Right kidney (tissue), 1 donor: ENCODE measurements at regions not wholly inside any gene's neighbourhood (a gene's known extent, or its start where the extent isn't known, plus 50 kb on each side); places are given as distances from the start of the nearest gene placed in this dataset.

Experiments
- DNase-seq: peaks from one replicate; pipeline ENCODE4 v3.0.0-alpha.2; 2016

DNA sequence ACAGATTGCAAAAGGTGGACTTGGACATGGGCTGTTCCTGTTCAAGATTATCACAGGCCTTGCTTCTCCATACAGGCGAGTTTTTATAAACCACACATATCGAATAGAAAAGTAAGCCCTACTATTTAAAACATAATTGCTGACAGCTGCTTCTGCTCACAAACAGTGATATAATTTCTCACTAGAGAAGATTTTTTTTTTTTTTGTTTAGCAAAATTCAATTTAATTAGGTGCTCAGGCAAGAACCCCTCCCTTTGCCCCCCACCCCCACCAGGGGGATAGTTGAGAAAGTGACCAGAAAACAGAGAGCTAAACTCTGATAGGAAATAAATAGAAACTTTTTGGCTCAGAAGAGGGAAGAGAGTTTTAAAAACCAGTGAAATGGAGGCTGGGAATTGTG, 132.8 kb upstream of the CRY1 start:
- no peak for DNase-seq

DNA sequence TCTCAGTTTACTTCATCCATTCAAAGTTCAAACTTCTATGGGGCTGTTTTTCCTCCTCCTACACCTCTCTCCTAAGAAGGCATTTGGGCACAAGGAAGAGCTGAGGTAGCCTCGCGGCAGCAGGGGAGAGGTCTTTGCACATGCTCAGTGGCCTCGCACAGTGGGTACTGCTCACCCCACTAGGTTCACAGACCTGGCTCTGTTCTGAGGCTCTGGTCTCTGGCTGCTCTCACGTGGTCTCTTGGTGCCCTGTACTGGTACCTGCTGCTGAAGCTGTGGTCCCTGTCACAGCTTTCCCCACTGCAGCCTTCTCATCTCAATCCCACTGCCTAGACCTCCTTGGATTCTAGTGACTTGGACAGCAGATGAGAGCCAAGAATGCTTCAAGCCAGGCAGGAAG, 134.7 kb upstream of the CRY1 start:
- DNase-seq = no peak

DNA sequence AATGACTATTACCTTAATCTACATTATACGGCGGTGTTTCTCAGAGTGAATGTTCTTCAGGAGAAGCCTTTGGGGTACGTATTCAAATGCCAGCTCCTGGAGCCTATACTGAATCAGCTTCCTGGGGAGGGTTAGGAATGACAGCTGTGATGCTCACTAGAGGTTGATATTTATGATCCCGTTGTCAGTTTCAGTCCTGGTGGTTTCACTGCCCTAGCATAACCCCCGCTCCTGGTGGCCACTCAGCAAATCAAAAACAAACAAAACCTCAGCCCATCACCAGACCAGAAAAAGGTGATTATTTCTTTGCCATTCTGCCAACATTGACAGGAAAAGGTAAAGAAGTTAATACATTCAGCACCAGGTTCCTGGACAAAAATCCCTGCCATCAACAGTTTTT, 136.5 kb upstream of the CRY1 start:
- no peak for DNase-seq

DNA sequence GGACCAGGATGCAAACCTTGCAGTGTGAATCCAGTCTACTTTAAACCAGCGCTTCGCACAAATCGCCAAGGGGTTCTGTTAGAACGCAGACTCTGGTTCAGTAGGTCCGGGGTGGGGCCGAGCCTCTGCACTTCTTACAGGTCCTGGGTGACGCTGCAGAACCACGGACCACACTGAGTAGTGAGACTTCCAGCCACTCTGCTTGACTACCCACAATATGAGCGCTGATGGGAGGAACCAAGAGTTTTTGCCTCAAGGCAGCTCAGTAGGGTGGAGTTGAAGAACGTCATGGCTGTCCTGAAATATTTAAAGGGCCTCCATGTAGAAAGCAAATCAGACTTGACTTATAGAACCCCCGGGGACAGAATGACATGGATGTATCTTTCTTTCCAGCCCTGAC, 138.0 kb upstream of the CRY1 start:
- no peak for DNase-seq

DNA sequence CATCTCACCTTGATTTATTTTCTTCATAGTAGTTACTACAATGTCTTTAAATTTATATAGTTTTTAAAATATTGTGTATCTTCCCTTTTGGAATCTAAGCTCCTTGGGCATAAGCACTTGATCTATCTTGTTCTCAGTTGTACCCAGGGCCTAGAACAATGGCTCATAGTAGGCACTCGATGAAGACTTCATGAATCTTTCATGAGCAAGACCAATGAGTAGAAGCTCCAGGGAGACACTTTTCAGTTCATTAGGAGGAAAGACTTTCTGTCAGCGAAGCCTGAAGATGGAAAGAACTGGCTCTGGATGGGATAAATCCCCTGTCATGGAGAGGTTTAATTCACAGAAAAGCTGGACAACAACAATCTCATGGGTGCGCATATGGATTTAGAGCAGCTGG, 140.2 kb upstream of the CRY1 start:
- DNase-seq = no peak

DNA sequence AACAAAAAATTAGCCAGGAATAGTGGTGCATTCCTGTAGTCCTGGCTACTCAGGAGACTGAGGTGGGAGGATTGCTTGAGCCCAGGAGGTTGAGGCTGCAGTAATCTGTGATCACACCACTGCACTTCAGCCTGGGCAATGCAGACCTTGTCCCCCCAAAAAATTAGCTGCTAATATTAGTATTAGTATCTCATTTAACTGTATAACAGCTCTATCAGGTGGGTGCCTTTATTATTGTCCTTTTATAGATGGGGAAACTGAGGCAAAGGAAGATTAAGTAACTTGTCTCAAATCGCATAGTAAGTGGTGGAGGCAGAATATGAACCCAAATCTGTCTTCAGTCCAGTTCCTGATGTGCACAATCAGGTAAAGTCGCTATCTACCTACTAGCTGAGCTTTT, 142.3 kb upstream of the CRY1 start:
- DNase-seq = no peak

DNA sequence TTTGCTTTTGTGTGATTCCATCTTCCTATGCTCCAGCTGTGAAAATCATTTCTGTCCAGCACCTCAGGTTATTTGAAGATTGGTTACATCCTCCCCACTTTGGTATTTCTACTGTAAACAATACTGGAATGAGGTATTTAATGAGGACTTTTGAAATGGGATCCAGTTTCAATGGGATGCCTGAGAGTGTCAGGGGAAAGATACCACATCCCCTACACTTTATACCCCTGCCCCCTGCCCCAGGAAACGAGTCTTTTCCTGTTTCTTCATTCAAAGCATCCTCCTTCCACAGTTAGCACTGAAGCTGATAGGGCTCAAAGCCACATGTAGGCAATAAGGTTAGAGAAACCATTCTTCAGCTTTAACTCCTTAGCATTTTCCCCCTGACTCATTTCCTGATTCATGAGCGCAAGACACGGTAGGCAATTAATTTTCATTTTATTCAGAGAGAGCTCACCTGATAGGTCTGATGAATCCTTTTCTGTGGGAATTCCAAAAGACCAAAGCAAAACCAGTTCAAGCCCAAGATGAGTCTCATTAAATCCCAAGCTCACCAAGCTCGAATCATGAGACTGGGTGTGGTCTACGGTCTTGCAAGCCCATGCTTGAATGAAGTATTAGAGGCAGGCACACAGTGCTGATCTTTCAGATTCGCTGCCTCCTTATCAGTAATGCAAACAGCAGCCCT, 143.6 kb upstream of the CRY1 start:
- DNase-seq = no peak

DNA sequence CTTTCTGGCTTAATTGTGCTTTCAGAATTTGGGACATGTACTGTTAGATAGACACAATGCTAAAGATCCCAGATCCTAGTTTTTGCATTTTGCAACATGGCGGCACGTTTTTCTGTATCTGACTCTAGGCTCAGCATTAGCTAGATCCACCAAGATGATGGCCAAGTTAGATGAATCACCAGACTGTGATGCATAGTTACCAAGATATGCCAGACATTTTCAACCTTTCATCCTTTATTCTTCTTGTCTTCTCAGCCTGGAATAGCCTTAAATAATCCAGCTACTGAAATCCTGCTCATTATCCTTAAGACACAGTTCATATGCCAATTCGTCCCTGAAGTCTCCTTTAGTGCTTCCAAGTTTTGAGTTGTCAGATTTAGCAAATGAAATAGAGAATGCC, 144.9 kb upstream of the CRY1 start:
- DNase-seq = no peak

DNA sequence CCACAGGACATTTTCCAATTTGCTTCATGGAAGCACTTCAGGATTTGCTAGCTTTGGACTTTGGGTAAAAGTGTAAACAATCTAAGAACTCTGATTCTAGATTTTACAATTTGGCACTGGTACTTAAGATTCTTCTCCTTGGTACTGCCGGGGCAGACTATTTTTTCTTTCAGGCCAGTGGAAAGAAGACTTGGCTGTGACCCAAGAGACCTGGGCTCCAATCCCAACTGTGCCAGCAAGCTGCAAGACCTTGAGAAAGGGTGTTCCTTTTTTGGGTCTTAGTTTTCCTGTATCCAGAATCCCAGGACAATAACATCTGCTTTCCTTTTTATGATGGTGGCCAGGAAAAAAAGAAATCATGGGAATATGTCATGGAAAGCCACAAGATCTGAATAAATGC, 148.1 kb upstream of the CRY1 start:
- DNase-seq = no peak

DNA sequence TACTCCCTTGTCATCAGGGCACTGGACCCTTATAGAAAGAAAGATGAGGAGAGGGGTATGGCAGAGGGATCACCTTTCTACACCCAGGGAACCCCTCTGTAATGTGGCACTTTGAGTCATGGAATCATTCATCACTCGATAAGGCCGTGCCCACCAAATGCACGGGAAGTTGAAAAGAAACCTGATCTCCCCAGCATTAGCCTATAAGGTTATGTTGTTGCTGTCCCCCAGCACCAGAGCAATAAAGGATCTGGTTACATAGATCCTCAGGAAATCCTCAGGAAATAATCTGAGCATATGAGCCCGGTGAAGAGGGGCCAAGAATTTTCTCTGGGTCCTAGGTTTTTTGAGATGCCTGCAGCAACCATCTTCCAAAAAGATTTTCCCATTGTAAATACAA, 148.8 kb upstream of the CRY1 start:
- DNase-seq = no peak

DNA sequence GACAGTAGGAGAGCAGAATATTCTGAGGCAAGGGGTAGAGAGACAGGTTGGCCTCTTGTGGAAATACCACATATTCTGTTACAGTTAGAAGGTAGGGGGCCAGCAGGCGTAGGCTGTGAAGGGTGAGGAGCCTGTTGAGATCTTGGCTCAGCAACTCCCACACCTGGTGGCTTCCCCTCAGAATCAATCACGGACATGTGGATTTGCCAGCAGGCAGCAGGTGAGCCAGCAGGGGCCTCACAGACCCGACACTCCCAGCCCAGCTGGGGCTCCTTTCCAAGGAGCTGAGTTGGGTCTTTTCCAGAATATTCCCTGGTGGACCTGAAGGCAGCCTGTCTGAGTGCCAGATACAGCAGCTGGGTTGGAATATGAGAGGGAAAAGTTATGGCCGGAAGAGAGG, 150.0 kb upstream of the CRY1 start:
- no peak for DNase-seq

DNA sequence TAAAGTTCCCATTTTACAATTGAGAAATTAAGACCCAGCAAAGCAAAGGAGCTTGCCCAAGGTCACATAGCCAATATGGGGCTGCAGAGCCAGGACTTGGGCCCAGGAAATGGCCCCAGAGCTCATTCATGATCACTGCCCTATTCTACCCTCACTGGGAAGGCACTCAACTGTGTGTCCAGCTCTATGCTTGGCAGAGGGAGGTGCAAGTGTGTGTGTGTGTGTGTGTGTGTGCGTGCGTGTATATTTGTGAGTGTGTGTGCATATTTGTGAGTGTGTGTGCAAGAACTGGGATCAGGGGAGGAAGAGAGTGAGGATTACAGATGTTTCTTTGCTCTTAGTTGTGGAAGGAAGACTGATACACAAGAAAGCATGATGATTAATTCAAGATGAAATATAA, 151.2 kb upstream of the CRY1 start:
- no peak for DNase-seq

DNA sequence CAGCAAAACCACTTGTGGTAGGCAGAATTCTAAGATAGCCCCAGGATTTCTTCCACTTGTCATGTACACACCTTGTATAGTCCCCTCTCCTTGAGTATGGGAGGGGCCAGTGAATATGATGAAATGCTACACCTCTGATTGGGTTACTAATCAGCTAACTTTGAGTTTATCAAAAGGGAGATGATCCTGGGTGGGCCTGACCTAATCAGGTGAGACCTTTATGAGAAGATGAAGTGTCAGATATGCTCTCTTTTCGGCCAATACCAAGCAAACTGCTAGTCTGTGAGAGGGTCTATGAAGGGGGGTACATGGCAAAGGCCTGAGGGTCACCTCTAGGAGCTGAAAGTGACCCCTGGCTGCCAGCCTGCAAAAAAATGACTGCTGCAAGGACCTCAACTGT, 154.3 kb upstream of the CRY1 start:
- no peak for DNase-seq

DNA sequence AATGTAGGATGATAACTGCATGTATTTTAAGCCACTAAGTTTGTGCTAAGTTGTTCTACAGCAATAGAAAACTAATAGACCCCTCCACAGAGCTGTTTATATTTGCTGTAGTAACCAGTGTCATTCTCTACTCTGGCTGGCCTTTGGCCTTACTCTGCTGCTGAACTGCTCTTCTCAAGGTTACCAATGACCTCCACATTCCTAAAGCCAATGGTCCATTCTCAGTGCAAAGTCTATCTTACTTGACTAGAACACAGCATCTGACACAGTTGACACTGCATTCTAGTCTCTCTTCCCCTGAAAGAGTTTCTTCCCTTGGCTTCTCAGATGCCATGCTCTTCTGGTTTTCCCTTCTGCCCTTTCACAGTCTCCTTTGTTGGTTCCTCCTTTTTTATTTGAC, 154.8 kb upstream of the CRY1 start:
- no peak for DNase-seq

DNA sequence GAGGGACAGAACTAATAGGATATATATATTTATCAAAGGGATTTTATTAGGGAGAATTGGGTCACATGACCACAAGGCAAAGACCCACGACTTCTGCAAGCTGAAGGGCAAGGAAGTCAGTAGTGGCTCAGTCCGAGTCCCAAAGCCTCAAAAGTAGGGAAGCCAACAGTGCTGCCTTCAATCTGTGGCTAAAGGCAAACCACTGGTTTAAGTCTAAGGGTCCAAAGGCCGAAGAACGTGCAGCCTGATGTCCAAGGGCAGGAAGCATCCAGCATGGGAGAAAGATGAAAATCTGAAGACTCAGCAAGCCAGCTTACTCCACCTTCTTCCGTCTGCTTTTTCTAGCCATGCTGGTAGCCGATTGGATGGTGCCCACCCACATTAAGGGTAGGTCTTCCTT, 157.9 kb upstream of the CRY1 start:
- DNase-seq = no peak

DNA sequence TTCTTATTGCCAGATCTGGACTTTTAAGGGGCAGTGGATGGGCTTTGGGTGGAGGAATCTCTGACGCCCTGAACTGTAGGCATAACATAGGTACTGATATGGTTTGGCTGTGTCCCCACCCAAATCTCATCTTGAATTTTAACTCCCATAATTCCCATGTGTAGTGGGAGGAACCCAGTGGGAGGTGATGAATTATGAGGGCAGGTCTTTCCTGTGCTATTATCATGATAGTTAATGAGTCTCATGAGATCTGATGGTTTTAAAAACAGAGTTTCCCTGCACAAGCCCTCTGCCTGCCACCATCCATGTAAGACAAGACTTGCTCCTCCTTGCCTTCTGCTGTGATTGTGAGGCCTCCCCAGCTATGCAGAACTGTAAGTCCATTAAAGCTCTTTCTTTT, 160.0 kb upstream of the CRY1 start:
- DNase-seq = no peak

DNA sequence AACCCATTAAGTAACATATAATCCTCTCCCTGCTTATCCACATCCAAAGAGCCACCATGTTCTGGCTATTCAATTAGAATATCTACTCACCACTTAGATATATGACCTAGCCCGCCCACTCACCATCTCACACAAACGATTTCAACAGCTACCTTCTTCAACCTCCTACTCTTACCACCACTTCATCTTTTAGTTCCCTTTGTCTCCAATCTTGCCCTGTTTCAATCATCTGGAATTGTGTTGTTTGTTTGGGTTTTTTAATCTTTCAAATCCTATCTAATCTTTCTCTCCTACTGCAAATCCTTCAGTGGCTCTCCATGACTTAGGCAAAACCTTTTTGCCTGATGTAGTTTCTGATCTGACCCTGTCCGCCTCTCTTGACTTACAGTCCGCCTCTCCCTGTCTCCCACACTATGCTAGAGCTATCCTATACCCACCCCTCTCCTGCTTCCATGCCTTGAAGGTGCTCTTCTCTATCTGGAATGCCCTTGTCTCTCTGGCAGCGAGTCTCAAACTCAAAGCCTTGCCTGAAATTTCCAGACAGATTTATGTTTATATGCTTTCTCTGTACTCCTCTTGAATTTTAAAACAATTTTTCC, 161.0 kb upstream of the CRY1 start:
- no peak for DNase-seq

DNA sequence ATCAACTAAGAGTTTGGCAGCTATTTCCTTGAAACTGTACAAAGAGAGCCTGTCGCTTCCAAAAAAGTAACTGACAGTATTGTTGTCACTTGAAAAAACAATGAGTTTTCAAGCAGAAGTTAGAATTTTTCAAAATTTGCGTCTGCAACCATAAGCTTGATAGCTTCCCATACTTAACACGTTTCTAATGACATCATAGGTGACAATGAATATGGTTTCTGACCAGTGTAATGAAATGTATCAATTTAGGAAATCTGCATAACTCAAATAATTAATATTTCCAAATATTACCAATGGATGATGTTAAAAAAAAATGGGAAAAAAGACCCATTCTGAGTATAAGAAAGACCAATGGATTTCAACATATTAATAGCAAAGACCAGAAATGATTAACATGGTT, 165.4 kb upstream of the CRY1 start:
- DNase-seq = no peak

DNA sequence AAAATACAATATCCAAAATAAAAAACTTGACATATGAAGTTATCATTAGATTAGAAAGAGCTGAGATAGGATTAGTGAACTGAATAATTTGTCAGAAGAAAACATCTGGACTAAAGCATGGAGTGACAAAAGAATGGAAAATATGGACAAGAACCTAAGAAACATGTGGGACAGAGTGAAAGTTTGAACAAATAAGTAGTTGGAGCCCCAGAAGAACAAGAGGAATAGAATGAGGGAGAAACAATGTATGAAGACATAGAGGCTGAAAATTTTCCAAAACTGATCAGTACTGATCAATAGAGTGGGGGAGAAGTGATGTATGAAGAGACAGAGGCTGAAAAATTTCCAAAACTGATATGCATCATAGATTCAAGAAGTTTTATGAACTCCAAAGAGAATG, 170.6 kb upstream of the CRY1 start:
- no peak for DNase-seq

DNA sequence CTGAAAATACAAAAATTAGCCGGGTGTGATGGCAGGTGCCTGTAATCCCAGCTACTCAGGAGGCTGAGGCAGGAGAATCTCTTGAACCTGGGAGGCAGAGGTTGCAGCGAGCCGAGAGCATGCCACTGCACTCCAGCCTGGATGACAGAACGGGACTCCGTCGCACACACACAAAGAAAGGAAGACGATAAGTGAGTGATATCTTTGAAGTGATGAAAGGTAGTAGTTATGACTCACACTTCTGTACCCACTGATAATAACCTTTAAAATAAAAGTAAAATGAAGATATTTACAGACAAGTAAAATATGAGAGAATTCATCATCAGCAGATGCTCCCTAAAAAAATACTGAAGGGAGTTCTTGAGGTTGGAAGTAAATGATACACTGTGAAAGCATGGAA, 171.3 kb upstream of the CRY1 start:
- DNase-seq = no peak

DNA sequence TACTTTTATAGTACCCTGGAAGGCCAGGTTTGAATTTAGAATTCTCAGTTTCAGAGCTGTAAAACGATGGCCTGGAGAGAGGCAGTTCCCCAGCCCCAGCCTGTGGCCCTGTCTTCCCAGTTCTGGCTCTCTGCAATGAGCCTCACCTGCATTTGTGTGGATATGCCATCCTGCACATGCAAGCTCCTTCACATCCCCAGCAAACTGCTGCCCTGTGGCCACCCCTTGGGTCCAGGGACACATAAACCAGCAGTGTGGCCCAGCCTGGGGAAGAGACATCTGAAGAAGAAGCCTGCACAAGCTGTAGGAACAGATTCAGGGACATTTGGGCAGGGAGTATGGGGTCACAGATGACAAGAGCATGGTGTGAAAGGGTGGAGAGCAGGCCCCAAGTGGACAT, 174.3 kb upstream of the CRY1 start:
- DNase-seq = no peak

DNA sequence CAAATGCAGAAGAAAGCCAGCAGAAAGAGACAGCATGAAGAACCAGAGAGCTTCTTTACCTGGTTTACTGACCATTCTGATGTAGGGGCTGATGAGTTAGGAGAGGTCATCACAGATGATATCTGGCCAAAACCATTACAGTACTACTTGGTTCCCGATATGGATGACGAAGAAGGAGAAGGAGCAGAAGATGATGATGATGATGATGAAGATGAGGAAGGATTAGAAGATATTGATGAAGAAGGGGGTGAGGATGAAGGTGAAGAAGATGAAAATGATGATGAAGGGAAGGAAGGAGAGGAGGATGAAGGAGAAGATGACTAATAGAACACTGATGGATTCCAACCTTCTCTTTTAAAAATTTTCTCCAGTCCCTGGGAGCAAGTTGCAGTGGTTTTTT, 178.2 kb upstream of the CRY1 start:
- DNase-seq = no peak

DNA sequence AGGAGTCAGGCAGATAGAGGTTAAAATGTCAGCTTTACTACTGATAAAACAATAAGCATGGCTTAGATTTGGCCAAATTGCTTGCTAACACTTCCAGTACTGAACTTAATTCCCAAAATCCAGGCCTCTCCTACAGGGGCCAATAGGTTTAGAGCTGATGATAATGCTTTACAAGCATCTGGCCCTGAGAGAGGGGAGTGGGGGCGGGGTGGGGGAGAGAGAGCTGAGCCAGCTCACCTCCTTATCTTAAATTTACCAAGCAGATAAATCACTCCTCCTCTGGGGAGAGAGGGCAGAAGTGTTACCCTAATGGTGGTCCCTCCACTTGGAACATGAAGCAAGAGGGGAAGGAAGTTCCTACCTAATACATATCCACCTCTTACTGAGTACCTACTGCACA, 182.2 kb upstream of the CRY1 start:
- no peak for DNase-seq

DNA sequence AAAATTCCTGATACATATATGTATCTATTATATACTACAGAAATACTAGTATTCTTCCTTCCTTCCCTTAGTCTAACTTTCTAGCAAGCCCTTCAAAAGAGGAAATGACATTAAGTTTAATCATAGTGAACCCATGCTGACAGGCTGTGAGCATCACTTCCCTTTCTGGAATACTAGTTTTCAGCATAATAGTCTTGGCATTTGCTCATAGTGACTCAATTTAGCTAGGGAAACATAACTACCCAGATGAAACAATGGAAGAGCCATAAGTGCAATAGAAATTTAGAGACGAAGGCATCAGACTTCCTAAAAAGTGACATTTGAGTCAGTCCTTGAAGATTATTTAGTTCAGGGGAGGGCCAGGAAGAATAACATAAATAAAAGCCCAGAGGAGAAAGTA, 184.5 kb upstream of the CRY1 start:
- DNase-seq = no peak

DNA sequence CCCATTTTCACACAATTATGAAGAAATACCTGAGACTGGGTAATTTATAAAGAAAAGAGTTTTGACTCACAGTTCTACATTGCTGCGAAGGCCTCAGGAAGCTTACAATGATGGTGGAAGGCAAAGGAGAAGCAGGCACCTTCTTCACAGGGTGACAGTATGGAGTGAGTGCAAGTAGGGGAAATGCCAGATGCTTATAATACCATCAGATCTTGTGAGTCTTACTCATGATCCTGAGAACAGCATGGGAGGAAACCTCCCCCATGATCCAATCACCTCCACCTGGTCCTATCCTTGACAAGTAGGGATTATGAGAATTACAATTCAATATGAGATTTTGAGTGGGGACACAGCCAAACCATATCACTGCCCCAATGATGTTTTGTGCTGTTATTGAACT, 189.3 kb upstream of the CRY1 start:
- no peak for DNase-seq
